HL-60 (cell line): ENCODE measurements at regions not wholly inside any gene's neighbourhood (a gene's known extent, or its start where the extent isn't known, plus 50 kb on each side); places are given as distances from the start of the nearest gene placed in this dataset.

Experiments
- DNase-seq, 2 experiments: peaks; one replicate each; pipeline ENCODE4 v3.0.0-alpha.2; 2010 to 2020; ENCODE audit warnings: low read depth in 1 of 2, low spot score in 1 of 2
- H3K27ac ChIP-seq: fragments of 250-450 bp; sonication (Bioruptor Pico); replicated peaks from 2 replicates; pipeline ENCODE4 v1.5.1; 2020; ENCODE audit warnings: mild to moderate bottlenecking, moderate library complexity
- H3K27me3 ChIP-seq: fragments of 250-450 bp; sonication (Bioruptor Pico); 2 replicates; pipeline ENCODE4 v1.5.1; 2021; ENCODE audit warnings: mild to moderate bottlenecking, moderate library complexity; ENCODE audit not compliant: insufficient read depth, poor library complexity, severe bottlenecking
- H3K4me3 ChIP-seq: replicated peaks from 2 replicates; pipeline ENCODE4 v1.5.1; 2011; ENCODE audit warnings: mild to moderate bottlenecking, control low read depth, low read length; ENCODE audit not compliant: insufficient read depth
- CTCF ChIP-seq: IDR thresholded peaks from one replicate; pipeline ENCODE4 v1.5.1; 2011; ENCODE audit warnings: low read length, control low read depth, inconsistent platforms; ENCODE audit not compliant: insufficient read depth
- GABPA ChIP-seq: IDR thresholded peaks from 2 replicates; pipeline ENCODE4 v1.6.1; 2012; ENCODE audit warnings: low read depth
- POLR2AphosphoS5 ChIP-seq: IDR thresholded peaks from 2 replicates; pipeline ENCODE4 v1.6.1; 2012; ENCODE audit warnings: low read depth
- REST ChIP-seq: IDR thresholded peaks from 2 replicates; pipeline ENCODE4 v1.6.1; 2012; ENCODE audit warnings: low read depth; ENCODE audit not compliant: insufficient replicate concordance
- SPI1 ChIP-seq: IDR thresholded peaks from 2 replicates; pipeline ENCODE4 v1.6.1; 2012; ENCODE audit warnings: low read depth, mild to moderate bottlenecking, borderline replicate concordance

- H3K27ac ChIP-seq = no peak overlapping the region
- no peak overlapping the region for H3K4me3 ChIP-seq
- no peaks in the 10 kb centered on the region for H3K27me3 ChIP-seq
- TF ChIP-seq CTCF (no peak), REST (no peak), GABPA (no peak), SPI1 (no peak), POLR2AphosphoS5 (no peak)
- DNase-seq = no peak
Measured at GRCh38 chr18:7516266-7517117, 50.6 kb upstream of the PTPRM start.
